ENCODE measurements at regions not wholly inside any gene's neighbourhood (a gene's known extent, or its start where the extent isn't known, plus 50 kb on each side); places are given as distances from the start of the nearest gene placed in this dataset.

DNA sequence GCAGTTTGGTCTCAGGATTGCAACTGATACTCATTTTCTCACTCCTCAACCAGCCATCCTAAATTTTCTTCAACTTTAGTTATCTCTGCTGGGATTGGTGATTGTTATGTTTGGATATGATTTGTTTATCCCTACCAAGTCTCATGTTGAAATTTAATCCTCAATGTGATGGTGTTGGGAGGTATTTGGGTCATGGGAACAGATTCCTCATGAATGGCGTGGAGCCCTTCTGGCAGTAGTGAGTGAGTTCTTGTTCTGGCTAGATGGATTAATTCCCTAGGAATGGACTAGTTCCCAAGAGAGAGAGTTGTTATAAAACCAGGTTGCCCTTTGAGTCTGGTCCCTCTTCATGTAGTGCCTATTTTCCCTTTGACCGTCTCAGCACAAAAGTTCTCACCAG, 399.9 kb downstream of the SQOR start:
- TF ChIP-seq, protein P1, sequence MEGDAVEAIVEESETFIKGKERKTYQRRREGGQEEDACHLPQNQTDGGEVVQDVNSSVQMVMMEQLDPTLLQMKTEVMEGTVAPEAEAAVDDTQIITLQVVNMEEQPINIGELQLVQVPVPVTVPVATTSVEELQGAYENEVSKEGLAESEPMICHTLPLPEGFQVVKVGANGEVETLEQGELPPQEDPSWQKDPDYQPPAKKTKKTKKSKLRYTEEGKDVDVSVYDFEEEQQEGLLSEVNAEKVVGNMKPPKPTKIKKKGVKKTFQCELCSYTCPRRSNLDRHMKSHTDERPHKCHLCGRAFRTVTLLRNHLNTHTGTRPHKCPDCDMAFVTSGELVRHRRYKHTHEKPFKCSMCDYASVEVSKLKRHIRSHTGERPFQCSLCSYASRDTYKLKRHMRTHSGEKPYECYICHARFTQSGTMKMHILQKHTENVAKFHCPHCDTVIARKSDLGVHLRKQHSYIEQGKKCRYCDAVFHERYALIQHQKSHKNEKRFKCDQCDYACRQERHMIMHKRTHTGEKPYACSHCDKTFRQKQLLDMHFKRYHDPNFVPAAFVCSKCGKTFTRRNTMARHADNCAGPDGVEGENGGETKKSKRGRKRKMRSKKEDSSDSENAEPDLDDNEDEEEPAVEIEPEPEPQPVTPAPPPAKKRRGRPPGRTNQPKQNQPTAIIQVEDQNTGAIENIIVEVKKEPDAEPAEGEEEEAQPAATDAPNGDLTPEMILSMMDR (conservative IDR thresholded peaks at IDR 0.05; ENCODE audit: low read depth, low read length), result no peak
- TF ChIP-seq POLR2A (IDR thresholded peaks at IDR 0.05; ENCODE audit: low read depth, low read length) (no peak), RAD21 (IDR thresholded peaks at IDR 0.05; ENCODE audit: low read length) (no peak), CEBPB (IDR thresholded peaks at IDR 0.05; ENCODE audit: low read depth, low read length) (no peak), RFX5 (IDR thresholded peaks at IDR 0.05; ENCODE audit: low read depth, low read length) (no peak), BHLHE40 (IDR thresholded peaks at IDR 0.05; ENCODE audit: low read depth, low read length) (no peak), MXI1 (IDR thresholded peaks at IDR 0.05; ENCODE audit: borderline replicate concordance, low read depth, low read length) (no peak), RCOR1 (IDR thresholded peaks at IDR 0.05; ENCODE audit: insufficient replicate concordance, low read length) (no peak), MAFK (IDR thresholded peaks at IDR 0.05; ENCODE audit: low read depth, low read length) (no peak), SMC3 (IDR thresholded peaks at IDR 0.05; ENCODE audit: low read depth, low read length) (no peak), NFE2L2 (IDR thresholded peaks at IDR 0.05; ENCODE audit: low read depth, low read length) (no peak)
- TF ChIP-seq, protein P2, sequence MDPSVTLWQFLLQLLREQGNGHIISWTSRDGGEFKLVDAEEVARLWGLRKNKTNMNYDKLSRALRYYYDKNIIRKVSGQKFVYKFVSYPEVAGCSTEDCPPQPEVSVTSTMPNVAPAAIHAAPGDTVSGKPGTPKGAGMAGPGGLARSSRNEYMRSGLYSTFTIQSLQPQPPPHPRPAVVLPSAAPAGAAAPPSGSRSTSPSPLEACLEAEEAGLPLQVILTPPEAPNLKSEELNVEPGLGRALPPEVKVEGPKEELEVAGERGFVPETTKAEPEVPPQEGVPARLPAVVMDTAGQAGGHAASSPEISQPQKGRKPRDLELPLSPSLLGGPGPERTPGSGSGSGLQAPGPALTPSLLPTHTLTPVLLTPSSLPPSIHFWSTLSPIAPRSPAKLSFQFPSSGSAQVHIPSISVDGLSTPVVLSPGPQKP (IDR thresholded peaks at IDR 0.05; ENCODE audit: borderline replicate concordance, low read depth, low read length), result no peak
- TF ChIP-seq, protein P3, sequence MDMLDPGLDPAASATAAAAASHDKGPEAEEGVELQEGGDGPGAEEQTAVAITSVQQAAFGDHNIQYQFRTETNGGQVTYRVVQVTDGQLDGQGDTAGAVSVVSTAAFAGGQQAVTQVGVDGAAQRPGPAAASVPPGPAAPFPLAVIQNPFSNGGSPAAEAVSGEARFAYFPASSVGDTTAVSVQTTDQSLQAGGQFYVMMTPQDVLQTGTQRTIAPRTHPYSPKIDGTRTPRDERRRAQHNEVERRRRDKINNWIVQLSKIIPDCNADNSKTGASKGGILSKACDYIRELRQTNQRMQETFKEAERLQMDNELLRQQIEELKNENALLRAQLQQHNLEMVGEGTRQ (IDR thresholded peaks at IDR 0.05; ENCODE audit: low read depth, low read length), result no peak

All from IMR-90 (cell line).